ENCODE measurements at regions not wholly inside any gene's neighbourhood (a gene's known extent, or its start where the extent isn't known, plus 50 kb on each side); places are given as distances from the start of the nearest gene placed in this dataset.

DNA sequence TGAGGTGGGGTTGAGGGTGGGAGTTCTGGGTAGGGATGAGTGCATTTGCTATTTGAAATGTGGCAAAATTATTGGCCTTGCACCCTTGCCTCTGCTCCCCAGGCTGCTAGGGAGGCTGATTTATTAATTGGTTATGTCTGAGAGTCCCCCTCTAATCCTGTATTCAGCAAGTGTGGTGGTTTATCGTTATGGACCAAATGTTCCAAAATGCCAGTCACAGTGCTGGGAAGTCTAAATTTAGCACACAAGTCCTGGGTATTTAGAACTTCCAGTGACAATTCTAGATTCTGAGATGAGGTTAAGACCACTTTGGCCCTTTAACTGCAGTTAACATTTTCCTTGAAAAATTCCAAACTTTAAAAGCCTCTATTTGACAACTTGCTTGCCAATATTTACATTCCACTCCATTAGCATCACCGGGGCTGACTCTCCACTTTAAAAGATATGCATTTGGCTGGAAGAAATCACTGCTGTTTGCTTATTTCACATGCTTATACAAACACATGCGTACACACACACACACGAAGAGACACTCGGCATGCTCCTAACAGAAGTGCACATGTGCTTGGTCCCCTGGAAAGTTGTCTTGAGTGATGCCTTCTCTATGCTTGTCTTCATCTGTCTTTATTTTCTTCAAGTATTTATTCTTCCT, 247.7 kb downstream of the IL20RB start:
- TF ChIP-seq, protein P1, sequence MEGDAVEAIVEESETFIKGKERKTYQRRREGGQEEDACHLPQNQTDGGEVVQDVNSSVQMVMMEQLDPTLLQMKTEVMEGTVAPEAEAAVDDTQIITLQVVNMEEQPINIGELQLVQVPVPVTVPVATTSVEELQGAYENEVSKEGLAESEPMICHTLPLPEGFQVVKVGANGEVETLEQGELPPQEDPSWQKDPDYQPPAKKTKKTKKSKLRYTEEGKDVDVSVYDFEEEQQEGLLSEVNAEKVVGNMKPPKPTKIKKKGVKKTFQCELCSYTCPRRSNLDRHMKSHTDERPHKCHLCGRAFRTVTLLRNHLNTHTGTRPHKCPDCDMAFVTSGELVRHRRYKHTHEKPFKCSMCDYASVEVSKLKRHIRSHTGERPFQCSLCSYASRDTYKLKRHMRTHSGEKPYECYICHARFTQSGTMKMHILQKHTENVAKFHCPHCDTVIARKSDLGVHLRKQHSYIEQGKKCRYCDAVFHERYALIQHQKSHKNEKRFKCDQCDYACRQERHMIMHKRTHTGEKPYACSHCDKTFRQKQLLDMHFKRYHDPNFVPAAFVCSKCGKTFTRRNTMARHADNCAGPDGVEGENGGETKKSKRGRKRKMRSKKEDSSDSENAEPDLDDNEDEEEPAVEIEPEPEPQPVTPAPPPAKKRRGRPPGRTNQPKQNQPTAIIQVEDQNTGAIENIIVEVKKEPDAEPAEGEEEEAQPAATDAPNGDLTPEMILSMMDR (IDR thresholded peaks at IDR 0.05): no peak
- TF ChIP-seq POLR2AphosphoS5 (IDR thresholded peaks at IDR 0.05; ENCODE audit: insufficient read depth in 1 of 2, low read depth in 1 of 2): no peak
